Body of pancreas (tissue), 4 donors: ENCODE measurements at regions not wholly inside any gene's neighbourhood (a gene's known extent, or its start where the extent isn't known, plus 50 kb on each side); places are given as distances from the start of the nearest gene placed in this dataset.

Source experiments
- CTCF ChIP-seq, 7 experiments: fragments of 450-650 bp in 4 of 7; fragments of 200-600 bp in 3 of 7; sonication (generic) in 3 of 7; IDR thresholded peaks; one replicate each; pipeline ENCODE4 v1.5.1; 2016 to 2019; ENCODE audit warnings: antibody characterized with exemption in 7 of 7
- POLR2A ChIP-seq, 3 donors: fragments of 450-650 bp; IDR thresholded peaks; one replicate each; pipeline ENCODE4 v1.6.1; 2016; ENCODE audit warnings: antibody characterized with exemption in 3 of 3, mild to moderate bottlenecking in 2 of 3

DNA sequence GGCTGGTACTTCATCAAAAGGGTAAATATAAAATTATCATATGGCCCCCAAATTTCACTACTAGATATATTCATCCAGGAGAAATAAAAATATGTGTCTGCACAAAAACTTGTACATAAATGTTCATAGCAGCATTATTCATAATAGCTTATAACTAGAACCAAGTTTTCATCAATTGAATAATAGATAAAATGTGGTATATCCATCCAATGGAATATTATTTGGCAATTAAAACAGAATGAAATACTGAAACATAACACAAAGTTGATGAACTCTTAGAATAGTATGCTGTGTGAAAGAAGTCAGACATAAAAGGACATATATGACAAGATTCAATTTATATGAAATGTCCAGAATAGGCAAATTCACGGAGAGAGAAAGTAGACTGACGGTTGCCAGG is 389.3 kb upstream of the ADAMTS9 start:
- TF ChIP-seq CTCF (IDR thresholded peaks at IDR 0.05) (no peak), POLR2A (IDR thresholded peaks at IDR 0.05) (no peak)
